Adipocyte (in vitro differentiated cells): ENCODE measurements at regions not wholly inside any gene's neighbourhood (a gene's known extent, or its start where the extent isn't known, plus 50 kb on each side); places are given as distances from the start of the nearest gene placed in this dataset.

Source experiments
- DNase-seq: peaks from one replicate; pipeline ENCODE4 v3.0.0-alpha.2; 2015; ENCODE audit warnings: low read depth
- H3K27me3 ChIP-seq: replicated peaks from 2 replicates; pipeline ENCODE4 v1.7.0; 2013; ENCODE audit warnings: mild to moderate bottlenecking, low read length, moderate library complexity; ENCODE audit not compliant: control insufficient read depth, insufficient read depth
- H3K36me3 ChIP-seq: 2 replicates; pipeline ENCODE4 v1.7.0; 2013; ENCODE audit warnings: low read length, mild to moderate bottlenecking, moderate library complexity; ENCODE audit not compliant: control insufficient read depth, insufficient read depth, severe bottlenecking
- H3K4me1 ChIP-seq: 2 replicates; pipeline ENCODE4 v1.7.0; 2013; ENCODE audit warnings: mild to moderate bottlenecking, low read length, moderate library complexity; ENCODE audit not compliant: control insufficient read depth, insufficient read depth
- H3K4me3 ChIP-seq: 2 replicates; pipeline ENCODE4 v1.7.0; 2013; ENCODE audit warnings: mild to moderate bottlenecking, low read length, moderate library complexity
- H3K9ac ChIP-seq: 2 replicates; pipeline ENCODE4 v1.7.0; 2013; ENCODE audit warnings: mild to moderate bottlenecking, low read length, moderate library complexity
- H3K9me3 ChIP-seq: 2 replicates; pipeline ENCODE4 v1.7.0; 2013; ENCODE audit warnings: mild to moderate bottlenecking, low read length, moderate library complexity; ENCODE audit not compliant: control insufficient read depth

- Histone ChIP-seq H3K27me3 (peaks cover 4% of the 10 kb centered on the region), H3K9me3 (no peaks in the 10 kb centered on the region), H3K9ac (no peak overlapping the region), H3K4me1 (peaks cover 6% of the 10 kb centered on the region), H3K4me3 (no peak overlapping the region), H3K36me3 (no peaks in the 10 kb centered on the region)
- no peak for DNase-seq
Measured at GRCh38 chr6:90385759-90386313, 89.2 kb upstream of the BACH2 start.

- Histone ChIP-seq H3K27me3 (peaks cover 4% of the 10 kb centered on the region), H3K4me3 (no peak overlapping the region), H3K9me3 (no peaks in the 10 kb centered on the region), H3K36me3 (no peaks in the 10 kb centered on the region), H3K9ac (no peak overlapping the region), H3K4me1 (peaks cover 6% of the 10 kb centered on the region)
- no peak for DNase-seq
Measured at GRCh38 chr6:90384720-90385119, 88.1 kb upstream of the BACH2 start.

GRCh38 chr6:90383196-90383822, 86.7 kb upstream of the BACH2 start:
- peaks cover 4% of the 10 kb centered on the region for H3K27me3 ChIP-seq
- peaks cover 6% of the 10 kb centered on the region for H3K4me1 ChIP-seq
- no peak overlapping the region for H3K9ac ChIP-seq
- no peak for DNase-seq
- no peaks in the 10 kb centered on the region for H3K9me3 ChIP-seq
- no peaks in the 10 kb centered on the region for H3K36me3 ChIP-seq
- H3K4me3 ChIP-seq, result no peak overlapping the region

- H3K27me3 ChIP-seq, result peaks cover 4% of the 10 kb centered on the region
- peaks cover 6% of the 10 kb centered on the region for H3K4me1 ChIP-seq
- no peaks in the 10 kb centered on the region for H3K36me3 ChIP-seq
- no peaks in the 10 kb centered on the region for H3K9me3 ChIP-seq
- no peak overlapping the region for H3K4me3 ChIP-seq
- no peak overlapping the region for H3K9ac ChIP-seq
- DNase-seq, result no peak
Measured at GRCh38 chr6:90382760-90383159, 86.1 kb upstream of the BACH2 start.

GRCh38 chr6:90375681-90376439, 79.2 kb upstream of the BACH2 start:
- Histone ChIP-seq H3K27me3 (no peaks in the 10 kb centered on the region), H3K4me3 (peak overlapping the region; percentile 4), H3K9ac (no peak overlapping the region), H3K9me3 (no peaks in the 10 kb centered on the region), H3K4me1 (peaks cover 14% of the 10 kb centered on the region), H3K36me3 (no peaks in the 10 kb centered on the region)
- DNase-seq, result peak; percentile 28

- Histone ChIP-seq H3K9me3 (peaks cover 12% of the 10 kb centered on the region), H3K27me3 (no peaks in the 10 kb centered on the region), H3K4me1 (peaks cover 17% of the 10 kb centered on the region), H3K4me3 (no peak overlapping the region), H3K36me3 (no peaks in the 10 kb centered on the region), H3K9ac (no peak overlapping the region)
- DNase-seq, result no peak
Measured at GRCh38 chr6:90374201-90374600, 77.6 kb upstream of the BACH2 start.

- no peaks in the 10 kb centered on the region for H3K27me3 ChIP-seq
- no peak for DNase-seq
- no peak overlapping the region for H3K9ac ChIP-seq
- peaks cover 27% of the 10 kb centered on the region for H3K4me1 ChIP-seq
- no peak overlapping the region for H3K4me3 ChIP-seq
- H3K36me3 ChIP-seq, result no peaks in the 10 kb centered on the region
- peaks cover 12% of the 10 kb centered on the region for H3K9me3 ChIP-seq
Measured at GRCh38 chr6:90372885-90373284, 76.2 kb upstream of the BACH2 start.

- H3K9me3 ChIP-seq, result peaks cover 12% of the 10 kb centered on the region
- H3K36me3 ChIP-seq, result no peaks in the 10 kb centered on the region
- peaks cover 27% of the 10 kb centered on the region for H3K4me1 ChIP-seq
- no peak overlapping the region for H3K4me3 ChIP-seq
- DNase-seq, result no peak
- no peaks in the 10 kb centered on the region for H3K27me3 ChIP-seq
- no peak overlapping the region for H3K9ac ChIP-seq
Measured at GRCh38 chr6:90372450-90372849, 75.8 kb upstream of the BACH2 start.

- peaks cover 12% of the 10 kb centered on the region for H3K9me3 ChIP-seq
- H3K4me1 ChIP-seq, result peaks cover 17% of the 10 kb centered on the region
- H3K4me3 ChIP-seq, result no peak overlapping the region
- H3K27me3 ChIP-seq, result no peaks in the 10 kb centered on the region
- DNase-seq, result no peak
- H3K9ac ChIP-seq, result no peak overlapping the region
- H3K36me3 ChIP-seq, result no peaks in the 10 kb centered on the region
Measured at GRCh38 chr6:90370493-90370959, 73.9 kb upstream of the BACH2 start.

- Histone ChIP-seq H3K4me3 (no peak overlapping the region), H3K27me3 (no peaks in the 10 kb centered on the region), H3K9me3 (peaks cover 12% of the 10 kb centered on the region), H3K36me3 (no peaks in the 10 kb centered on the region), H3K9ac (no peak overlapping the region), H3K4me1 (peaks cover 13% of the 10 kb centered on the region)
- DNase-seq, result no peak
Measured at GRCh38 chr6:90369651-90370050, 73.0 kb upstream of the BACH2 start.

- H3K9me3 ChIP-seq, result peaks cover 12% of the 10 kb centered on the region
- H3K4me1 ChIP-seq, result peaks cover 13% of the 10 kb centered on the region
- peak overlapping the region; percentile 22 for H3K4me3 ChIP-seq
- no peaks in the 10 kb centered on the region for H3K36me3 ChIP-seq
- peak; percentile 99 for DNase-seq
- H3K9ac ChIP-seq, result peak overlapping the region; percentile 48
- H3K27me3 ChIP-seq, result no peaks in the 10 kb centered on the region
Measured at GRCh38 chr6:90369024-90369519, 72.4 kb upstream of the BACH2 start.
